Peyer's patch (tissue), 4 donors: ENCODE measurements at regions not wholly inside any gene's neighbourhood (a gene's known extent, or its start where the extent isn't known, plus 50 kb on each side); places are given as distances from the start of the nearest gene placed in this dataset.
"Not testable (repeated sequence)": the region's sequence is repeated elsewhere in the genome, so short reads cannot be mapped to it uniquely, and the experiment has no call there.

Experiments used
- DNase-seq, 3 donors: peaks; one replicate each; pipeline ENCODE4 v3.0.0-alpha.2; 2017 to 2019
- H3K27ac ChIP-seq, 4 donors: fragments of 200-600 bp; sonication (generic); one replicate each; pipeline ENCODE4 v1.5.1; 2016 to 2019
- H3K27me3 ChIP-seq, 2 donors: fragments of 200-600 bp; sonication (generic); one replicate each; pipeline ENCODE4 v1.5.1; 2019
- H3K36me3 ChIP-seq, 3 donors: fragments of 200-600 bp; sonication (generic); one replicate each; pipeline ENCODE4 v1.5.1; 2016 to 2019
- H3K4me1 ChIP-seq, 4 donors: fragments of 200-600 bp; sonication (generic); one replicate each; pipeline ENCODE4 v1.5.1; 2016 to 2019
- H3K4me3 ChIP-seq, 4 donors: fragments of 200-600 bp; sonication (generic); 1 replicate in 3 of 4; 2 replicates in 1 of 4; pipeline ENCODE4 v1.5.1; 2016 to 2019; ENCODE audit warnings: mild to moderate bottlenecking in 1 of 4
- H3K9me3 ChIP-seq, 4 donors: fragments of 200-600 bp; sonication (generic); one replicate each; pipeline ENCODE4 v1.5.1; 2016 to 2019; ENCODE audit warnings: mild to moderate bottlenecking in 1 of 4
- CTCF ChIP-seq, 6 experiments: fragments of 450-650 bp in 4 of 6; fragments of 200-600 bp in 2 of 6; sonication (generic) in 1 of 6; IDR thresholded peaks; one replicate each; pipeline ENCODE4 v1.5.1; 2017 to 2019; ENCODE audit warnings: antibody characterized with exemption in 6 of 6, mild to moderate bottlenecking in 3 of 6, moderate library complexity in 1 of 6
- POLR2A ChIP-seq, 2 donors: fragments of 450-650 bp; IDR thresholded peaks; one replicate each; pipeline ENCODE4 v1.5.1; 2017; ENCODE audit warnings: antibody characterized with exemption in 2 of 2, mild to moderate bottlenecking in 2 of 2, moderate library complexity in 2 of 2

DNA sequence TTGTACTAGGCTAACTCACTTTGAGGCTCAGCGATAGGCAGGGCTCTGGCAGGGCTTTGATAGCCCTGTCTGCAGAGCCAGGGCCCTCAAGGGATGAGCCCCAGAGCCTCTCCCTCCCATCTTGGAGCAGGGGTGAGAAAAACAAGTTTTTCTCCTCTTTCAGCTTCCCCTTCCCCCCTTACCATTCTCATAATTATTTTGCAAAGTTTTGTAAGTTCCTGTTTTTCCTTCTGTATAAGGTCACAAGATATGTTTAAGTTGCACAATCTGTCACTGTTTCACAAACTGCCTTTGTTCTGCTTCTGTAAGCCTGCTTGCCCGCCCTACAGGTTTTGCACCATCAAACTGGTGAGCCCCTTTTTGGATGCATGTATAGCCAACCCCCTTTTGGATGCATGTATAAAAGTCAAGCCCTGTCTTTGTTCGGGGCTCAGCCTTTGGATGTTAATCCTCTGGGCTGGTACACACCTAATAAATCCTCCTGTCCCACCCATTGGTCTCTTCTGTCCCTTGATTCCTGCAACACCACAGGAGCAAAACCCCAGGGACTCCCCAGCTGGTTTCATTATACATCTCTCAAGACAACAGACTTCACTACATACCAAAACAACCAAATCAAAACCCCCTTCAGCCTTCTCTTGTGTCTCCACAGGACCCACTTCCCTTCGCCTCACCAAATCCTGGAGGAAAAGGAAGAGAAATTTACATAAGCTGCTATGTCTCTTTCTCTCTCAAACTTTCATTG, 52.5 kb upstream of the RESF1 start:
- H3K27ac ChIP-seq: peak overlapping the region in 1 of 4 donors; percentile 32
- H3K27me3 ChIP-seq: no peaks in the 10 kb centered on the region
- H3K4me3 ChIP-seq: no peak overlapping the region
- no peak for TF ChIP-seq POLR2A (IDR thresholded peaks at IDR 0.05)
- no peak for TF ChIP-seq CTCF (IDR thresholded peaks at IDR 0.05)
- no peaks in the 10 kb centered on the region for H3K36me3 ChIP-seq
- DNase-seq: no peak
- H3K9me3 ChIP-seq: peaks cover 0 to 6% (median 3%) of the 10 kb centered on the region in 4 donors
- no peaks in the 10 kb centered on the region for H3K4me1 ChIP-seq

DNA sequence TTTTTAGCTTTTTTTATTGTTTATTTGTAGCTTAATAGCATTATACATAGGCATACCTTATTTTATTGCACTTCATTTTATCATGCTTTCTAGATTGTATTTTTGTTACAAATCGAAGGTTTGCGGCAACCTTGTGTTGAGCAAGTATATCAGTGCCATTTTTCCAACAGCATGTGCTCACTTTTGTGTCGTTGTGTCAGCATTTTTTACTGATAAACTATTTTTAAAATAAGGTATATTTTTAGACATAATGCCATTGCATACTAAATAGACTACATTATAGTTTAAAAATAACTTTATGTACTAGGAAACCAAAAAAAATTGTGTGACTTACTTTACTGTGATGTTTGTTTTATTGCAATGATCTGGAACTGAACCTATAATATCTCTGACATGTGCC, 56.2 kb upstream of the RESF1 start:
- H3K27ac ChIP-seq: no peak overlapping the region
- no peak for TF ChIP-seq POLR2A (IDR thresholded peaks at IDR 0.05)
- TF ChIP-seq CTCF (IDR thresholded peaks at IDR 0.05): no peak
- DNase-seq: no peak
- H3K4me3 ChIP-seq: no peak overlapping the region
- no peaks in the 10 kb centered on the region for H3K36me3 ChIP-seq
- peaks cover 0 to under 1% (median 0%) of the 10 kb centered on the region in 4 donors for H3K4me1 ChIP-seq
- no peaks in the 10 kb centered on the region for H3K27me3 ChIP-seq
- H3K9me3 ChIP-seq: peaks cover 0 to 10% (median 3%) of the 10 kb centered on the region in 4 donors

GRCh38 chr12:31900271-31900670, 58.9 kb upstream of the RESF1 start:
- H3K27ac ChIP-seq: no peak overlapping the region
- no peak for TF ChIP-seq POLR2A (IDR thresholded peaks at IDR 0.05)
- no peak for TF ChIP-seq CTCF (IDR thresholded peaks at IDR 0.05)
- peaks cover 0 to 22% (median 0%) of the 10 kb centered on the region in 4 donors for H3K9me3 ChIP-seq
- DNase-seq: no peak
- no peaks in the 10 kb centered on the region for H3K36me3 ChIP-seq
- H3K4me1 ChIP-seq: peaks cover 0 to 8% (median 7%) of the 10 kb centered on the region in 4 donors
- no peak overlapping the region for H3K4me3 ChIP-seq
- no peaks in the 10 kb centered on the region for H3K27me3 ChIP-seq

DNA sequence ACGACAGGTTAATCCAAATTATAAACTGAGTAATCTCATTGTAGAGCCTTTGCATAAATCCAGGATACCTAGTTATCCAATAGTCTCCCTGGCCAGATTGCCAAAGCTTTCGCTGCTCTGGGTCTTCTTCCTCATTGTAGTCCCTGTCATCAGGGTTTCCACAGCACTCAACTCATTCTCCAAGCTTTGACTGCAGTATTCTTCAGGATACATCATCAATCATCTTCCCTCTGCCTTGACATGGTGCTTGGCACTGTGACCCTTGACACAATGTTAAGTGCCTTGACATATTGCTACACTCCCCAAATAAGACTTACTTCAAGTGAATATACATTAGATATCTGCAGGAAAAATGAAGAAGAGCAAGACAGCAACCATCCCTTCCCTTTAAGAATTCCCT, 60.1 kb upstream of the RESF1 start:
- no peak for TF ChIP-seq POLR2A (IDR thresholded peaks at IDR 0.05)
- TF ChIP-seq CTCF (IDR thresholded peaks at IDR 0.05): no peak
- Histone ChIP-seq H3K27ac (no peak overlapping the region), H3K36me3 (no peaks in the 10 kb centered on the region), H3K4me1 (peaks cover 0 to 8% (median 7%) of the 10 kb centered on the region in 4 donors), H3K9me3 (peaks cover 0 to 31% (median 0%) of the 10 kb centered on the region in 4 donors), H3K27me3 (no peaks in the 10 kb centered on the region), H3K4me3 (no peak overlapping the region)
- DNase-seq: no peak

DNA sequence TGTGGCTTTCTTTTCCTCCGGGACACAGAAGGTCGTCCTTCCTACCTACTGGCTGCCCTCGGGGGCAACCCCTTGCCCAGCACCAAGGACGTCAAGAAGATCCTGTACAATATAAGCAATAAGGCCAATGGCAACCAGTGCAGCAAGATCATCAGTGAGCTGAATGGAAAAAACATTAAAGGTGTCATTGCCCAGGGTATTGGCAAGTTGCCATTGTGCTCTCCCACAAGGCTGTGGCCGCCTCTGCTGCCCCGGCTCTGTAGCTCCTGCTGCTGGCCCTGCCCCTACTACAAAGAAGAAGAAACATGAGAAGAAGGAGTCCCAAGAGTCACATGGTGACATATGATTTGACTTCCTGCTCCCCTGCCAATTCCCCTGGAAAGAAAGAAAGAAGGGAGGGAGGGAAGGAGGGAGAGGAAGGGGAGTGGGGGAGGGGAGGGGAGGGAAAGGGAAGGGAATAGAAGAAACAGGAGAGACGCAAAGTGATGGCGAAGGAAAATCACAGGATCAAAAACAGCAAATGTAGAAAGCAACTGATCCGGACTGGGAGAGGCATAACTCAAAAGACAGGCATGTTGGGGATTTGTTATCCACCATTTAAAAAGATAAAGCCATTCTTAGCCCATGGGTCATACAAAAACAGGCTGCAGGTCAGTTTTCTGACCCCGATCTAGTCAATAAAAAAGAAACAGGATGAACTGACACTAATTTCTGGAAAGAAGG, 61.3 kb upstream of the RESF1 start:
- DNase-seq: peak in 1 of 3 donors; percentile 55
- H3K27ac ChIP-seq: peak overlapping the region; percentile 74 to 89 (median 80)

DNA sequence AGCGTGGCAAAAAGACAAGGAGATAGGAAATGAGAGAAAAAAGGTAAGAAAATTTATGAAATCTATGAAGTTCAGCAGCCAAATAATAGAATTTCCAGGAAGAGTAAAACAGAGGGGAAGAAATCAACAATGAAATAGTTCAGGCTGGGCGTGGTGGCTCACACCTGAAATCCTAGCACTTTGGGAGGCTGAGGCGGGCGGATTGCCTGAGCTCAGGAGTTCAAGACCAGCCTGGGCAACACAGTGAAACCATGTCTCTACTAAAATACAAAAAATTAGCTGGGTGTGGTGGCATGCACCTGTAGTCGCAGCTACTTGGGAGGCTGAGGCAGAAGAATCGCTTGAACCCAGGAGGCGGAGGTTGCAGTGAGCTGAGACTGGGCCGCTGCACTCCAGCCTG, 62.1 kb upstream of the RESF1 start:
- peaks cover 0 to 39% (median 0%) of the 10 kb centered on the region in 4 donors for H3K9me3 ChIP-seq
- H3K4me3 ChIP-seq, DNase-seq, H3K36me3 ChIP-seq, H3K27me3 ChIP-seq, H3K4me1 ChIP-seq: not testable (repeated sequence)
- H3K27ac ChIP-seq: peak overlapping the region; percentile 74 to 89 (median 80)

More for the DNA sequence above, 61.3 kb upstream of the RESF1 start:
- H3K27me3 ChIP-seq: no peaks in the 10 kb centered on the region
- H3K9me3 ChIP-seq: peaks cover 0 to 32% (median 0%) of the 10 kb centered on the region in 4 donors
- no peak overlapping the region for H3K4me3 ChIP-seq
- TF ChIP-seq POLR2A (IDR thresholded peaks at IDR 0.05) (no peak), CTCF (IDR thresholded peaks at IDR 0.05) (no peak)
- no peaks in the 10 kb centered on the region for H3K36me3 ChIP-seq
- H3K4me1 ChIP-seq: peaks cover 0 to 8% (median 7%) of the 10 kb centered on the region in 4 donors
